Naive thymus-derived CD8-positive, alpha-beta T cell (primary cell): ENCODE measurements at regions not wholly inside any gene's neighbourhood (a gene's known extent, or its start where the extent isn't known, plus 50 kb on each side); places are given as distances from the start of the nearest gene placed in this dataset.
A peak's percentile ranks its signal among the peaks of the same experiment; 100 is the strongest.

Source experiments
- ATAC-seq, 2 donors: fragments of 150-1000 bp; cut with Tn5 transposase in 1 of 2; sonication (Bioruptor Pico), chemical (Tn5 transposase) in 1 of 2; 1 replicate in 1 of 2; 2 replicates in 1 of 2; pipeline ENCODE4 v1.10.0; 2021; ENCODE audit warnings: mild to moderate bottlenecking in 2 of 2, moderate library complexity in 2 of 2
- POLR2A ChIA-PET: fragments of 350-600 bp; sonication (Branson Sonifier 250); formaldehyde crosslinking; loops from one replicate; lab custom pipeline; 2021; ENCODE audit warnings: antibody characterized with exemption; lab: Charles Lee
- DNase-seq, 10 donors: peaks; one replicate each; pipeline versions ENCODE4 v3.0.0 to v3.0.0-alpha.2; 2020 to 2022
- H3K27ac Mint-ChIP-seq, 10 donors: one replicate each; pipeline ENCODE4 v1.8.0; 2020 to 2022; ENCODE audit warnings: mild to moderate bottlenecking in 10 of 10, mixed read lengths in 10 of 10, moderate library complexity in 4 of 10, inconsistent platforms in 1 of 10
- H3K27me3 Mint-ChIP-seq, 5 donors: one replicate each; pipeline ENCODE4 v1.8.0; 2021 to 2022; ENCODE audit warnings: mixed read lengths in 5 of 5
- H3K36me3 Mint-ChIP-seq, 3 donors: one replicate each; pipeline ENCODE4 v1.8.0; 2020 to 2022; ENCODE audit warnings: mixed read lengths in 3 of 3, mild to moderate bottlenecking in 2 of 3, inconsistent platforms in 1 of 3
- H3K4me1 Mint-ChIP-seq, 4 donors: one replicate each; pipeline ENCODE4 v1.8.0; 2021 to 2022; ENCODE audit warnings: mixed read lengths in 4 of 4
- H3K4me3 Mint-ChIP-seq, 10 donors: one replicate each; pipeline ENCODE4 v1.8.0; 2020 to 2022; ENCODE audit warnings: mild to moderate bottlenecking in 10 of 10, mixed read lengths in 10 of 10, moderate library complexity in 6 of 10, inconsistent platforms in 1 of 10
- H3K9me3 Mint-ChIP-seq, 9 donors: one replicate each; pipeline ENCODE4 v1.8.0; 2020 to 2022; ENCODE audit warnings: mixed read lengths in 9 of 9, mild to moderate bottlenecking in 3 of 9, inconsistent platforms in 1 of 9, moderate library complexity in 1 of 9

DNA sequence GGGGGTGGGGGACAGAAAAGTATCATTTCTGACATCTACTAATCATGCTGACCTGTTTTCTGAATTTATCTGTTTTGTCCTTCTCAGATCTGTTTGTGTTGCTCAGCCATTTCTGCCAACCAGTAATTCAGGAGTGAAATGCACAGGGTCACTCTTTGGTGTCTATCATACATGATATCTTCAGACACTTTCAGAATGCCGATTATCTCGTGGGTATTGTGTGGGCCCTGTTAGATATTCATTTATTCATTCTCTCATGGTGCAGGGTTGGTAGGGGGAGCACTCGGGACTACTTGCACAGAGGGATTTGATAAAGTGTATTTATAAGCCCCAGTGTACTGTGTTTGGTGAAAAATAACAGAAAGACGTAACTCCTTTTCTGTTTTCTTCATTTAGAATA lies 101.2 kb upstream of the CITED2 start:
- POLR2A ChIA-PET, result interaction anchor here (0.5 to 0.7 kb wide), 2 partner anchors 8 to 97 kb away, joined by 3 to 4 read pairs; no protein-coding TSS in a partner anchor
- Mint-ChIP-seq H3K36me3 (no peaks in the 10 kb centered on the region), H3K27ac (no peak overlapping the region), H3K27me3 (peaks cover 0 to 18% (median 5%) of the 10 kb centered on the region in 5 donors), H3K4me1 (peaks cover 0 to 3% (median 0%) of the 10 kb centered on the region in 4 donors), H3K9me3 (no peaks in the 10 kb centered on the region), H3K4me3 (no peak overlapping the region)
- ATAC-seq (no peak), DNase-seq (no peak)

DNA sequence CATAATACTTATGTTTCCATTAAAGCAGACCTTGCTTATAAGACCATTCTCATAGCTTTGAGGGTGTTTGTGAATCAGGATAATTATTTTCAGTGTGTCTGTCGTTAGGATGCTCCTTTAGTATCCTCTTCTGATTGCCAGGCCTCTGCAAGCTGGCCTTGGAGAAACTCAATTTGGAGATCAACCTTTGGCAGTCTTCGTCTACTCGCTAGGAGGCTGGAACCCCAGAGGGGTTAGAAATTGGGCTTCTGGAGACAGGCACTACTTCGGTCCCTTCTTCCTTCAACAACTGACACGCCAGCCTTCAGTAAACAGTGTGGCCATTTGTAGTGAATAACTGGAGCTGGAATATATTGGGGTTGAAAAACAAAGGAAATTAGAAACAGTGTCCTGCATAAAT lies 100.8 kb upstream of the CITED2 start:
- H3K36me3 Mint-ChIP-seq, result no peaks in the 10 kb centered on the region
- DNase-seq, result no peak
- no peaks in the 10 kb centered on the region for H3K9me3 Mint-ChIP-seq
- ATAC-seq, result no peak
- POLR2A ChIA-PET, result interaction anchor here (0.5 kb wide), 1 partner anchor 8 kb away, joined by 4 read pairs; no protein-coding TSS in a partner anchor
- H3K27ac Mint-ChIP-seq, result no peak overlapping the region
- peaks cover 0 to 14% (median 5%) of the 10 kb centered on the region in 5 donors for H3K27me3 Mint-ChIP-seq
- H3K4me3 Mint-ChIP-seq, result no peak overlapping the region
- H3K4me1 Mint-ChIP-seq, result peaks cover 0 to 3% (median 0%) of the 10 kb centered on the region in 4 donors

DNA sequence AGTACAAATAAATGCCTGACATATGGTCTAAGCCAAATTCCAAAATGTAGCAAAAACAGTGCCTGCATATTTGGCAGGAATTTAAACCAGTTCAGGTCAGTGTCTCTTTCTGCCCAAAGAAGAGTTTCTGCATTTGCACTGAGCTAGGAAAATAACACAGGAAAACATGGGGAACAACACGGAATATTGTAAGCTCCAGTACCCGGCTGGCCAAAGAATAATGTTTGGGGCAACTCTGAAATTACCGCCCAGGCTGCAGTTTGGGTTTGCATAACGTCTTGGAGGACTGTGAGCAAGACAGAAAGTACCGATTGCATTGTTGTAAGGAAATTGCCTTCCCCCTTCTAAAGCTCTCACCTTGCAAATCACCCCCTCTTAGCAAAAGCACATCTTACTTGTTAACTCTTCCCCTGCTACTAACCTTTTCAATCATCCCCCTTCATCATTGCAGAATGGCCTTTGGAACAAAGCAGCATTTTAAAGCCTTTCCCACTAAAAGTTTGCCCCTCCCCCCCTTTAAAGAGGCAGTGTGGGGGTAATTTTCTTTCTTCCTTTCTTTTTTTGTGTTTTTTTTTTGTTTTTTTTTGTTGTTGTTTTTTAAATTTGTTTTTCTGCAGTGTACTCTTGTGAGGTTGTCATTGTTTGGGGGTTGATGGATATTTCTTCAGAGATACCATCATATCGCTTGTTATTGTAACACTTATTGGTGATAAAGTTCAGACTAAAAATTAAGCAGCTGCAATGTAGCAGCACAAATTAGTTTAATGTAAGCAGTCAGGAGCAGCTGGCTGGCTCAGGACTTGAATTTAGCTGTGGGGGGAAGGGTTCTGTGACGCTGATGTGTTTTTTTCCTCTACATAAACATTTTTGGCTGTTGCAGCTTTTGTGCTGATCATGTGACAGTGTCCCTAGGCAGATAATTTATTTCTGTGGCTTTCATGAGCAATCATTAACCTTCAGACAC lies 100.0 kb upstream of the CITED2 start:
- H3K27me3 Mint-ChIP-seq, result peaks cover 0 to 6% (median 4%) of the 10 kb centered on the region in 5 donors
- POLR2A ChIA-PET, result no interaction called here
- H3K27ac Mint-ChIP-seq, result peak overlapping the region in 3 of 10 donors; percentile 17 to 60 (median 22)
- H3K4me1 Mint-ChIP-seq, result peaks cover 0 to 3% (median 0%) of the 10 kb centered on the region in 4 donors
- H3K4me3 Mint-ChIP-seq, result no peak overlapping the region
- no peak for DNase-seq
- no peaks in the 10 kb centered on the region for H3K36me3 Mint-ChIP-seq
- H3K9me3 Mint-ChIP-seq, result no peaks in the 10 kb centered on the region
- ATAC-seq, result no peak

DNA sequence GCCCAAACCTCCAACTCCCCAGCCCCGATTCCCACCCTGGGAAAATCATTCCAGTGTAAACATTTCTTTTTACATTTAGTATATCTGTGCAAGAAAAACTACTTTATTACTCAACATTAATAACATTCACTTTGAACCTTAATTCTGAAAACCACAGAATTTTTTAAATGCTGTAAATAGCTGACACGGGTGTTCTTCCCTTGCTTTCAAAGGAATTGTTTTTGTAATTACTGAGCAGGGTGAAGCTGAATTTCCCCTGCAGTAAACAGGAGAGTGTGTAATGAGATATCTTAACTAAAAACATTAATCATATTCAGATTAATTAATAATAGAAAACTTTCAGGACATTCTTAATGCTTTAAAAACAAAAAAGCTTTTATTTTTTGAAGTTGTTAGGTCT lies 99.3 kb upstream of the CITED2 start:
- H3K4me3 Mint-ChIP-seq, result no peak overlapping the region

DNA sequence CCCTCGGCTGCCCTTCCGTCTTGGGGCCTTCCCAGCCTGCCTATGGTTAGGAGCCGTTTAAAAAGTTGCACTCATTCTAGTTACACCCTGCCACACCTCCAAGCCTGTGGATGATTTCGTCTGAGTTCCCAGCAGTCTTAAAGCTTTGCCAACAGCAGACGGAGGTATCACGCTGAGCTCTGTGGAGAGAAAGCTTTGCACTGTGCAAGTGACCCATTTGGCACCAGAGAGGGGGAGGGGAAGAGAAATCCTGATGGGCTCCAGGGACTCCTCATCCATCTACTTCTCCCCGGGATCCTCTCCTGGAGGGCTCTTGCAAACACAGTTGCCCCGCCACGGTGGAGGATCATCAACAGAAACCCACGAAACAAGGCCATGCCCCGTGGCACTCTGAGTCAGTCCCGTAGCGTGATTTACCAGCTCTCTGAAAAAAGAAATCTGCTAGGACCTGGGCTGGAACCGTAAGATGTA lies 98.8 kb upstream of the CITED2 start:
- Mint-ChIP-seq H3K27ac (no peak overlapping the region), H3K36me3 (no peaks in the 10 kb centered on the region), H3K9me3 (no peaks in the 10 kb centered on the region), H3K4me3 (no peak overlapping the region), H3K4me1 (peaks cover 0 to 3% (median 0%) of the 10 kb centered on the region in 4 donors), H3K27me3 (peaks cover 0 to 4% (median 1%) of the 10 kb centered on the region in 5 donors)
- ATAC-seq, result no peak
- DNase-seq, result no peak
- POLR2A ChIA-PET, result interaction anchor here (0.6 kb wide), 1 partner anchor 819 kb away, joined by 3 read pairs; no protein-coding TSS in a partner anchor

More for the DNA sequence above, 99.3 kb upstream of the CITED2 start:
- no peak for DNase-seq
- Mint-ChIP-seq H3K27ac (no peak overlapping the region), H3K27me3 (peaks cover 0 to 4% (median 1%) of the 10 kb centered on the region in 5 donors), H3K36me3 (no peaks in the 10 kb centered on the region), H3K4me1 (peaks cover 0 to 3% (median 0%) of the 10 kb centered on the region in 4 donors), H3K9me3 (no peaks in the 10 kb centered on the region)
- ATAC-seq, result no peak
- POLR2A ChIA-PET, result no interaction called here

DNA sequence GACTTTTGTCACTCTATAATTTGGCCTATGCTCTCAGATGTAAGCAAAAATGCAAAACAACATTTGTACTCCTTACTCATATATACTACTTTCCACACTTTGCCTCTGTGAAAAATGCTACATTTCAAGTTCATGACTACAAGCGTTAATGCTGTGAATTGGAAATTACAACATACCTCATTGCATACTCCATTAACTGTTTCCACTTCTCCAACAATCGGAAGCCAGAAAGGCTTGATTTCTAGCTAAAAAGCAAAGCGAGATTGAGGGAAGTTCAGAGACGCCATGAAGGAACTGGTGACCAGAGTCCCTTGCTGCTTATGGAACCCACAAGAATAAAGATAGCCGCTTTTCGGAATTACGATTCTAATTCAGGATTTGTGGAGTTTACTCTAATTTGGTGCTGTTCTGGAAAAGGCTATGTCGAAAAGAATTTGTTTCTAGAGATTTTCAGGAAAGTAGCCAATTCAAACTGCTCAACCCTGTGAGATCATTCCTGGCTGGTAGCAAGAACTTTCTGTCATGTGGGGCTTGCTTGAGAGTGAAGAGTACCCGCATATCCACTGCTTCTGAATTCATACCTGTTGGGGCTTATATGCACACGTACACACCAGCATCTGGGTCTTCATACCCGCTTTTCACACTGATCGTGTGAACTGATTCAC lies 98.0 kb upstream of the CITED2 start:
- Mint-ChIP-seq H3K9me3 (no peaks in the 10 kb centered on the region), H3K4me1 (peaks cover 0 to 3% (median 0%) of the 10 kb centered on the region in 4 donors), H3K27ac (no peak overlapping the region), H3K4me3 (no peak overlapping the region), H3K36me3 (no peaks in the 10 kb centered on the region), H3K27me3 (peaks cover 0 to 4% (median 1%) of the 10 kb centered on the region in 5 donors)
- DNase-seq (no peak), ATAC-seq (no peak)
- POLR2A ChIA-PET, result no interaction called here

DNA sequence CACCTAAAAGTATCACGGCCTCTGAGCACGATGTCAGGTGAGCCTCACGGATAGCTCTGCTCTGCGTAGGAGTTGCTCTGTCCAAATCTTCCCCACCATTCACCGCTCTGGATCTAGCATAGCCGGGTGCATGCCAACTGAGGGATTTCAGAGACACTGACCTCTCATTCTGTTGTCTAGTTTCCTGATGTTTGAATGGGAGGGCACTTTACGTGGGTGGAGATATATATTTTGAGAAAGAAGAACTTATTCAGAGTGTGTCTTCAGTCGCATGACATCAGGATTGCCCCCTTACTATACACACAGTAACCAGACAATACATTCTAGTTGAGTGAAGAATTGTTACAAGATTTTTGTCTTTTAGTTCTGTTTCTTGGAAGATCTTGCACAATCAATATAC lies 96.5 kb upstream of the CITED2 start:
- Mint-ChIP-seq H3K27ac (no peak overlapping the region), H3K4me1 (peaks cover 0 to 3% (median 0%) of the 10 kb centered on the region in 4 donors), H3K27me3 (peaks cover 0 to 4% (median 0%) of the 10 kb centered on the region in 5 donors), H3K36me3 (no peaks in the 10 kb centered on the region), H3K4me3 (no peak overlapping the region), H3K9me3 (no peaks in the 10 kb centered on the region)
- DNase-seq, result no peak
- POLR2A ChIA-PET, result no interaction called here
- no peak for ATAC-seq

DNA sequence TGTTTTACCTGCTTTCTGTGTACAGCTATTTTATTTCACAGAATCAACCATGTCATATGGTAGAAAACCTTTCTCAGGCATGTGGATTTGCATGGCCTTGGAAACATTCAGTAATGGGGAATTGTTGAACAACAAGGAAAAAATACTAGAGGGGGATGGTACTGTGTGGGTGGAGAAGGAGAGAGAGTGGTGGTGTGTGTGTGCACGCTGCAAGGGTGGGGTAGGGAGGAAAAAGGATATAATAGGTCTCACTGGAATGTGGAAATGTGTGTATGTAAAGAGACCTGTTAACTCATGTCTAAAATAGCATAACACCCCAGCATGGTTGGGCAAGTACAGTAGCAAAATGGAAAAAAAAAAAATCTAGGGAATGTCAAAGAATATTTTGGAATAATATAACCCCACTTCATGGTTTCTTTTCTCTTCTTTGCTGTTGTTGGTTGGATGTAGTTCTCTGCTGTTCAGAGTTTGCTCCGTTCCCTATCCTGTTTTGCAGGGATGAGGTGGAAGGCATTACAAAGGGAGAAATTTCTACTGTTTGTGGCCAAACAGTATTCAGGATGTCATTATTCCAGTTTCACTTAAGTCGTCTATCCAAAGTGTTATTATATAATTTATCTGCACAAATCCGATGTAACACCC lies 93.9 kb upstream of the CITED2 start:
- no peaks in the 10 kb centered on the region for H3K36me3 Mint-ChIP-seq
- peaks cover 0 to 6% (median 2%) of the 10 kb centered on the region in 5 donors for H3K27me3 Mint-ChIP-seq
- H3K4me3 Mint-ChIP-seq, result no peak overlapping the region
- POLR2A ChIA-PET, result no interaction called here
- ATAC-seq (no peak), DNase-seq (no peak)
- H3K27ac Mint-ChIP-seq, result peak overlapping the region in 1 of 10 donors; percentile 16
- no peaks in the 10 kb centered on the region for H3K4me1 Mint-ChIP-seq
- no peaks in the 10 kb centered on the region for H3K9me3 Mint-ChIP-seq

DNA sequence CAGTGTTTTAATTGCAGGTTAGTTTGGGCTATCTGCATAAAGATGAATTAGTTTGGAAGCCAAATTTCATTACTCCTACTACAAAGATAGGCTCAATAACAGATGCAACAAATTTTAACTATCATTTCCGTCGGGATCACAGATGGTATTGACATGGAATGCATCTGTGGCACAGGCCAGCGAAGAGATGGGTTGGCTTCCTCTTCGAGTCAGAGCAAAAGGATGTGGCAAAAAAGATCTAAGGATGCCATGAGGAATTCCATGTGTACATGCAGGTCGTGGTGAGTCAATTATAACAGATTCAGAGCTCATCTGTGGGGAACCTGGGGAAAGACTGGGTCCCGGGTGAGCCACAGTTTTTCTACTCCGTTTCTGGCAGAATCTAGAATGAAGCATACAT lies 83.0 kb upstream of the CITED2 start:
- POLR2A ChIA-PET, result no interaction called here
- H3K36me3 Mint-ChIP-seq, result no peaks in the 10 kb centered on the region
- no peak overlapping the region for H3K4me3 Mint-ChIP-seq
- no peak for ATAC-seq
- H3K9me3 Mint-ChIP-seq, result no peaks in the 10 kb centered on the region
- no peaks in the 10 kb centered on the region for H3K4me1 Mint-ChIP-seq
- H3K27me3 Mint-ChIP-seq, result no peaks in the 10 kb centered on the region
- H3K27ac Mint-ChIP-seq, result peak overlapping the region in 1 of 10 donors; percentile 17
- DNase-seq, result no peak

DNA sequence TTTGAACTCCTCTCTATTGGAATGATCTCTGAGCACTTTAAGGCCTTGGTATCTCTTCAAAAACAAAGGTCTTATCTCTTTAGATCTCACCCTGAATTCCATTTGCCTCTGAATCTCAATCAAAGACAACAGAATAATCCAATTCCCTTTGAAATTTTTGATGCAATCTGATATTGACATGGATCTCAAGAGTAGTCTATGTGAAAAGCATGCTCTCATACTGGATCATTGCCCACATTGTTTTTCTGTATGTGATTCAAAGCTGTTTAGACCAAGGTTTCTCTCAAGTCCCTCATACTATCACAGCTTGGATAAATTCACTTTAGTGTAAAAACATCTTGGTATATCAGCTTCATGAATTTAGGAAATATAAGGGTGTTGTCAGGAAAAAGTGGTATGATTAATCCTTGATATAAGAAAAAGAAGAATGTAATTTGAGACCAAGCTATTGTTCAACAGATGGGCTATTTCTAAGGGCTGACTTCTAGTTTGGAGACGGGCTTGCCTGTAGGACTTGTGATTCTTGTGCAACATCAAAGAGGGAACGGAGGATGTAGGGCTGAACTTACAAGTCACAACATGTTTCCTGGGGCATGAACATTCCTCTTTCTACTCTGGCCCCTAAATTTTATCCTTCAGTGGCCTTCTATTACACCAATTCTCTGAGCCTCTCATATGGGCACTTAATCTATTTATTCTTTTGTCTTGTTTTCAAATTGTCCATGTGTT lies 77.9 kb upstream of the CITED2 start:
- POLR2A ChIA-PET, result no interaction called here
- peaks cover 0 to 2% (median 0%) of the 10 kb centered on the region in 5 donors for H3K27me3 Mint-ChIP-seq
- DNase-seq, result no peak
- H3K27ac Mint-ChIP-seq, result no peak overlapping the region
- H3K36me3 Mint-ChIP-seq, result no peaks in the 10 kb centered on the region
- no peaks in the 10 kb centered on the region for H3K9me3 Mint-ChIP-seq
- ATAC-seq, result no peak
- no peak overlapping the region for H3K4me3 Mint-ChIP-seq
- no peaks in the 10 kb centered on the region for H3K4me1 Mint-ChIP-seq

DNA sequence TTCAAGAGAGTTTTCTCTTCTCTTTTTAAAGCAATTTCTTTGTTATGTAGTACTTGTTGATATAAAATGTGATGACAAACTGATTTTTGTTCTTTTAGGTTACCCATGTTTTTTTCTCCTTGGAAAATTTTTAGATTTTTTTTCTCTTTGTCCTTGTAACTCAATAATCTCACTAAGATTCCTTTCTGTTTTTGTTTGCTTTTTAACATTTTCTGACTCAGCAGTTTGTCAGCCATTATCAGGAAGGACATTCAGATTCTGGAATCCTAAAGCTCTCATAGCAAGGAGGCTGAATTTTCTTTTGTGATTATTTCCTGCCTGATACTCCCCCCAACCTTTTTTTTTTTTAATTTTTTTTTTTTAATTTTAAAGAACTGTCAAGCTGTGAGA lies 75.2 kb upstream of the CITED2 start:
- Mint-ChIP-seq H3K27ac (no peak overlapping the region), H3K9me3 (no peaks in the 10 kb centered on the region), H3K36me3 (no peaks in the 10 kb centered on the region), H3K4me1 (no peaks in the 10 kb centered on the region), H3K27me3 (peaks cover 0 to 2% (median 0%) of the 10 kb centered on the region in 5 donors), H3K4me3 (no peak overlapping the region)
- no peak for DNase-seq
- POLR2A ChIA-PET, result interaction anchor here (0.6 kb wide), 1 partner anchor 70 kb away, joined by 3 read pairs; no protein-coding TSS in a partner anchor
- ATAC-seq, result no peak
